BLaER1 treated with 17β-estradiol and CSF1 and Interleukin-3, amounts not matched to agents 10 nM and 100 nM (cell line): ENCODE measurements at regions not wholly inside any gene's neighbourhood (a gene's known extent, or its start where the extent isn't known, plus 50 kb on each side); places are given as distances from the start of the nearest gene placed in this dataset.

ENCODE experiments used
- H3K27ac ChIP-seq, 11 experiments: shearing (Covaris generic); formaldehyde crosslinking; 2 replicates each; pipeline ENCODE4 v1.8.1; 2022
- H3K27me3 ChIP-seq, 11 experiments: shearing (Covaris generic); formaldehyde crosslinking; 2 replicates each; pipeline ENCODE4 v1.8.1; 2022
- H3K36me3 ChIP-seq, 11 experiments: shearing (Covaris generic); formaldehyde crosslinking; 2 replicates each; pipeline ENCODE4 v1.8.1; 2022
- H3K4me1 ChIP-seq, 10 experiments: shearing (Covaris generic); formaldehyde crosslinking; 2 replicates each; pipeline ENCODE4 v1.8.1; 2022
- H3K4me2 ChIP-seq, 11 experiments: shearing (Covaris generic); formaldehyde crosslinking; 2 replicates each; pipeline ENCODE4 v1.8.1; 2022
- H3K4me3 ChIP-seq, 10 experiments: shearing (Covaris generic); formaldehyde crosslinking; 2 replicates each; pipeline ENCODE4 v1.8.1; 2022
- H3K9ac ChIP-seq, 11 experiments: shearing (Covaris generic); formaldehyde crosslinking; 2 replicates each; pipeline ENCODE4 v1.8.1; 2022
- H3K9me3 ChIP-seq, 11 experiments: shearing (Covaris generic); formaldehyde crosslinking; replicated peaks in 1 of 11; 2 replicates each; pipeline ENCODE4 v1.8.1; 2022
- H4K20me1 ChIP-seq, 11 experiments: shearing (Covaris generic); formaldehyde crosslinking; 2 replicates each; pipeline ENCODE4 v1.8.1; 2022
- Cebpa-rat ChIP-seq, 11 experiments: shearing (Covaris generic); IDR thresholded peaks; 2 replicates each; pipeline ENCODE4 v1.8.1; 2022

DNA sequence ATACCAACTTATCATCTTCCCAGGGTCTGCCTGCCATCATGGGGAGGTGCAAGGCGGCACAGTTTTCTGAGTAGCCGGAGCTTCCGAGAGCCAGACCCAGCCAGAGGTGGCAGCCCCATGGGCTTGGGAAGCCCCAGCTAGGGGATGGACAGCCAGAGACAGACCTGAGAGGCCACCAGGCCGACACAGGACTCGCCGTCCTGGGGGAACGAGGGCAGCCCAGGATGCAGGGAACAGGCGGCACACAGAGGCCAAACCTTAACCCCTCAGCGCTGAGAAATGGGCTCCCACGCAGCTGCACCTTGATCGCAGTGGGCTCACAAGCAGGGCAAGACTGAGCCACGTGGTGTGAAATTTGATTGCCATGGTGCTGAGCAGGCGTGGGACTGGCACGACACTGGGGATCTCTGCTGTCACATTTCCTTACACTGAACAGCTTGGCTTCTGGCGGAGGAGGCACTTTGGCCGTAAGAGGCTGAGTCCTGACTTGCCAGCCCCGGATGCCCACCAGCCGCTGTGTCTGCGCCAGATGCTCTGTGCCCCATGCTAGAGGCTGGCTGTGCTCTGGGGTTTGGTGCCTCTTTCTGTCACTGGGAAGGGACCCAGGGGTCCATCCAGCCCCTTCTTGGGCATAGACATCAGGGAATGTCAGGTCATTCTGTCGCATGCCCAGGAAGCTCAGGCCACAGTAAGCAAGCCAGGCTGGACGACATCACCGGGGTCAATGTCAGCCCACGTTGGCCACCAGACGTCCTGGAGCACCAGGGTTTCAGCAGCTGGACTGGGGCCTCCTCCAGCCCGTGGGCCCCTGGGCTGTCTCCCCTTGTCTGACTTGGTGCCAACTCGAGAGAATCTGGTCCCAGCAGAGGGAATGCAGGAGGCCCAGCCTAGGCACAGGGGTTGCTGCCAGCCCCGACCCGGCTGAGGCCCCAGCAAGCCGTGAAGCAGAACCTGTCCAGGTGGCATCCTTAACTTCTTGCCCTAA lies 312.1 kb upstream of the MYT1L start:
- TF ChIP-seq Cebpa-rat (IDR thresholded peaks at IDR 0.05) = no peak
- H3K9me3 ChIP-seq = no peaks in the 10 kb centered on the region
- H3K4me1 ChIP-seq = peaks cover 0 to 35% (median 19%) of the 10 kb centered on the region in 10 experiments; a peak in 13 of 20 replicates
- H3K27ac ChIP-seq = no peak overlapping the region
- H3K36me3 ChIP-seq = no peaks in the 10 kb centered on the region
- no peak overlapping the region for H3K4me2 ChIP-seq
- no peaks in the 10 kb centered on the region; a peak in 1 of 22 replicates for H4K20me1 ChIP-seq
- no peaks in the 10 kb centered on the region for H3K27me3 ChIP-seq
- H3K9ac ChIP-seq = no peak overlapping the region
- no peak overlapping the region for H3K4me3 ChIP-seq

DNA sequence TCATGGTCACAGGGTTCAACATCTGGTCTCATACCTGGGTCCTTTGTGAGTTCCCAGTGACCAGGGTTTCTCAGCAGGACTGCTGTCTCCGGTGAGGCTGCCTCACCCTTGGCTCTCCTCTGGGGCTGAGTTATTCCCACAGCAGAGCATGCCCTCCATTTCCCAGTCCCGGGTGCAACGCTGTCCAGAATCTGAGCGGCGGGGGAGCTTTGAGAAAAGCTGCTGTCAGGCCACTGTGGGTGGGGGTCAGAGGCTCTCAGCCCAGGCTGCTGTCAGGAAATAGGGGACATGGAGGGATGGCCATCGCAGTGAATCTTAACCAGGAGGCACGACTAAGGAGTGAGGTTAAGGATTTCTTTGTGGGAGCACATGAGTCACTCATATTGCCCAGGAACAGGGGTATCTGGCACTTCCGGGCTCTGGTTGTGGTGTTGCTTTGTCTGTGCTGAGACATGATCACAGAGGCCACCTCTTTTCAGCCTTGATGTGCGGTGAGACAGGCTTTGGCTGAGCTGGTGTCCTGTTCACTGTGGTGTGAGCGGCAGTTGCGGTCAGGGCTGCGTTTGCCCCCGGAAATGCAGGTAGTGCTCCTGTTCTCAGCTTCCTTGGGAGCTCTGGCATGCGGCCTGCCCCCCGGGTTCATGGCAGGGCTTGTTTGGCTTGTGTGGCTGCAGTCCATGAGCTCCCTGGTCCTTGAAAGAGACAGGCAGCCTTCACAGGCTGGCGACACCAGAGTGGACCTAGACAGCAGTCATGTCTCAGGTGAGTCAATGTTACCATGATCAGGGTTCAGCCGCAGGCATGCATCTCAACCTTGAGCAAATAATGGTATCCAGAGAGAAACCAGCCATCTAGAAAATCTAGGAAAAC lies 310.7 kb upstream of the MYT1L start:
- no peaks in the 10 kb centered on the region for H3K36me3 ChIP-seq
- H3K4me2 ChIP-seq = no peak overlapping the region; a peak in 1 of 22 replicates
- no peak overlapping the region for H3K4me3 ChIP-seq
- no peaks in the 10 kb centered on the region for H3K27me3 ChIP-seq
- H3K4me1 ChIP-seq = peaks cover 0 to 33% (median 19%) of the 10 kb centered on the region in 10 experiments; a peak in 13 of 20 replicates
- no peak overlapping the region for H3K27ac ChIP-seq
- peaks cover 0 to 5% (median 0%) of the 10 kb centered on the region in 11 experiments; a peak in 1 of 22 replicates for H4K20me1 ChIP-seq
- H3K9me3 ChIP-seq = no peaks in the 10 kb centered on the region
- H3K9ac ChIP-seq = no peak overlapping the region
- TF ChIP-seq Cebpa-rat (IDR thresholded peaks at IDR 0.05) = no peak

DNA sequence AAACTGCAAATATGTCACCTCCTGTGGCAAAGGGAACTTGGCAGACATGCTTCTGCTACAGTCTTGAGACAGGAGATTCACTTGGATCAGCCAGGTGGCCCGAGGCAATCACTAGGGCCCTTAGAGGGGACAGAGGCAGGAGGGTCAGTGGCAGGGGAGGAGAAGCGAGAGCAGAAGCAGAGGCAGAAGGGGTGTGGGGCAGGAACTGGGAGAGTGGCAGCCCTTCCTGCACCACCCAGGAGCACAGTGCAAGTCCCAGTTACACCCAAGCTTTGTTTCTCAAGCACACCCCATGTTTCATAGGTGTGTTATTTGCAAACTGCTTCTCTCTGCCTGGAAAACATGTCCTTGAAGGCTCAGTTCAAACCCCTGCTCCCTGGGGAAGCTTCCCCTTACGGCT lies 309.7 kb upstream of the MYT1L start:
- Histone ChIP-seq H3K9ac (no peak overlapping the region), H3K27ac (no peak overlapping the region), H3K9me3 (no peaks in the 10 kb centered on the region), H3K4me1 (peaks cover 0 to 25% (median 15%) of the 10 kb centered on the region in 10 experiments; a peak in 13 of 20 replicates), H3K4me3 (no peak overlapping the region), H3K4me2 (peak overlapping the region in 4 of 11 experiments; percentile 12 to 63 (median 54); a peak in 2 of 22 replicates), H3K36me3 (no peaks in the 10 kb centered on the region), H4K20me1 (peaks cover 0 to 5% (median 0%) of the 10 kb centered on the region in 11 experiments; a peak in 1 of 22 replicates), H3K27me3 (no peaks in the 10 kb centered on the region)
- TF ChIP-seq Cebpa-rat (IDR thresholded peaks at IDR 0.05) = no peak

DNA sequence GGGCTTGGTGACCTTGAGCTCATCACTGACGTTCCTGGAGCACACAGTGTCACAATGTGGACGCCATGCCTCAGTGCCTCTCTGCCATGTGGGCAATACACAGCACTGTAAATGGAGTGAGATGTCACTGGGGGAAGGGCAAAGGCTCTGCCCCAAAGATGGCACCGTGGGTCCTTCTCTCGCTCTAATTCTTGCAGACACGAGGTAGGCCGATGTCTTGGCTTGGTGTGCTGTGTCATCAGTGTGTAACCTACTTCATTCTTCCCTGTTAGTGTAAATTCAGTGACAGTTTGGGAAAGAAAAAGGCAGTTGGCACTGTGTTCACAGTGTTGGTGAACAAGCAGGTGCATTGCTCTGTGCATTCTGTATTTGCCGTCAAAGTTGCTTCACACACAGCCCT lies 309.3 kb upstream of the MYT1L start:
- Histone ChIP-seq H3K36me3 (no peaks in the 10 kb centered on the region), H3K4me3 (no peak overlapping the region), H3K9ac (no peak overlapping the region), H3K27me3 (no peaks in the 10 kb centered on the region), H3K27ac (no peak overlapping the region), H4K20me1 (peaks cover 0 to 5% (median 0%) of the 10 kb centered on the region in 11 experiments; a peak in 1 of 22 replicates), H3K4me2 (peak overlapping the region in 6 of 11 experiments; percentile 12 to 63 (median 48); a peak in 10 of 22 replicates), H3K4me1 (peaks cover 0 to 25% (median 15%) of the 10 kb centered on the region in 10 experiments; a peak in 13 of 20 replicates), H3K9me3 (no peaks in the 10 kb centered on the region)
- no peak for TF ChIP-seq Cebpa-rat (IDR thresholded peaks at IDR 0.05)

DNA sequence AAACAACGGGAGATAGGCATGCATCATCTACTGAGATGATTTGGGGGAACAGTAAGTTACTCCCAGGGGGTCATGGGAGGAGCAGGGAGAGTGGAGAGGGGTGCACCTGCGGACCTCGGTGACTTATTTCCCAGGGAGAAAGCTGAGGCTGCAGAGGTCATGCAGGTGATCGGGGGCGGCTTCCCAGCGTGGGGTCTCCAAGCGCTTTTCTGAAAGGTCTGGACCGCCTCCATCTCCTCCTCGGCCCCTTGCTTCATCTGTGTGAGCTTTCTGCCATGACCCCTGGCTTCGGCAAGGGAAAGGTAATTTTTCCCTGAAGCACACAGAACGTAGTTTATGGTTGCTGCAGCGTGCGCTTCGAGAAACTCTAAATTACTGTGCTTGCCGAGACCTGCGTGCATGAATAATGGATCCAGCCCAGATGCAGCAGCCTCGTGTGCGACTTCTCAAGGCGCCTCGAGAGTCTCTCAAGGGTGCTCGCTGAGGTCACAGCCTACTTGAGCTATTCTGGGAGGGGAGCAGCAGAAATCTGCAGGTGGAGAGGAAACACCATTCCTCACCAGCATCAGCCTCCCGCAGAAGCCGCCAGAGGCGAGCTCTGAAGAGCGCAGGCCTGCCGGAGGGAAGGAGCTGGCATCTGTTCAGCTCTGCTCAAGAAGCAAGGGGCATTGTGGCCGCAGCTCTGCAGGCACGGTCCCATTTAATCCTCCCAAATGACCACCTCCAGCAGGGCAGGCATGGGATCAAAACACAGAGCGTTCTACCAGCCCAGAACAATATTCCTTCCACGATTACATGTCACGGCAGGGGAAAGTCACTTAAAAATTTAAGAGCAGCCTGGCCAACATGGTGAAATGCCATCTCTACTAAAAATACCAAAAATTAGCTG lies 308.4 kb upstream of the MYT1L start:
- Histone ChIP-seq H3K4me2 (peak overlapping the region in 7 of 11 experiments; percentile 12 to 63 (median 47); a peak in 13 of 22 replicates), H4K20me1 (peaks cover 0 to 5% (median 0%) of the 10 kb centered on the region in 11 experiments; a peak in 1 of 22 replicates), H3K4me3 (no peak overlapping the region), H3K27ac (no peak overlapping the region), H3K27me3 (no peaks in the 10 kb centered on the region), H3K36me3 (no peaks in the 10 kb centered on the region), H3K9ac (no peak overlapping the region), H3K4me1 (peaks cover 0 to 25% (median 15%) of the 10 kb centered on the region in 10 experiments; a peak in 13 of 20 replicates), H3K9me3 (no peaks in the 10 kb centered on the region)
- TF ChIP-seq Cebpa-rat (IDR thresholded peaks at IDR 0.05) = no peak

DNA sequence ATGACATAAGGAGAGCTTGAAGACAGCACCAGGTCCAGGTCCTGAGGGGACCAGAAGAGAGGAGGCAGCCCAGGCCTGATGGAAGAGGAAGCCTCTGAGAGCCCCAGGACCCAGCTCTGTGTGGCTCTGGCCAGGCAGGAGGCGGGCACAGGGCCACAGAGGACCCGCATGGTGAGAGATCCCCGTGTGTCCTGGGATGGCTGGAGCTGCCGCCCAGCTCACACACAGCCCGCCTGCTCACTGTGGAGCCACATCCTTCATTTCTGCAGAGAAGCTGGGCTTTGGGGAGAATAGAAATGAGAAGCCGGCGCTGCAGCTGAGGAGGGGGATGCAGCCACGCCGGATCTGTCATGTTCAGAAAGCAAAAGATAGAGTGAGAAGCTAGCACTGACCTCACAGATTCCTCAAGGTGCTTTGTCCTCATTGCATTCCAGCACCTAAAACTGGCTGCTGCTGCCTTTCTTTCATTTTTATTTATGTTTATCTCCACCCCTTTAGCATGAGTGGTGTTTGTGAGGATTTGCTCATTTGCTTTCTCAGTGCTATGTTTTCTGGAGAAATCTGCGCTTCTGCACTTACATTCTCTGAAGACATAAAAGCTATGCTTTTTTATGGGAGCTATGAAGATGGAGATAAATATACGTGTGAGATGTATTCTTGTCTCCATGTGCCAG lies 307.6 kb upstream of the MYT1L start:
- no peak for TF ChIP-seq Cebpa-rat (IDR thresholded peaks at IDR 0.05)
- peak overlapping the region in 4 of 11 experiments; percentile 47 to 63 (median 54); a peak in 5 of 22 replicates for H3K4me2 ChIP-seq

DNA sequence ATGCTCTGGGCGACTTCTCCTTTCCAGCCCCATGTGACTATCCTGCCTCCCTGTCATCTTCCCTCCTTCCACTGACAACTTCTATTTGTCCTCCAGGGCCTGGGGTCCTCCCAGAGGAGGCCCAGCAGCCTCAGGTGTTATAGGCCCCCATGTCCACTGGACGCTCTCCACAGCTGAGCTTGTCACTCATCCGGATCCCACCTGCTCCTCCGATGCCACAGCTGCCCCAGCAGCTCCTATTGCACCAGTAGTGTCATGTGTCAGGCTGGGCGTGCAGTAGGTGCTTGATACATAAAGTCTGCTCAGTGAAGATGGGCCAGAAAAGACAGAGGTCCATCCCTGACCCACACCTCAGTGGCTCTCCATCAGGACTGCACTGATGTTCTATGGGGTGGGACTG lies 305.7 kb upstream of the MYT1L start:
- Histone ChIP-seq H3K9ac (no peak overlapping the region), H3K27me3 (no peaks in the 10 kb centered on the region), H3K4me1 (peaks cover 0 to 25% (median 15%) of the 10 kb centered on the region in 10 experiments; a peak in 13 of 20 replicates), H3K36me3 (no peaks in the 10 kb centered on the region), H3K9me3 (no peaks in the 10 kb centered on the region), H3K4me3 (no peak overlapping the region), H3K27ac (no peak overlapping the region), H3K4me2 (no peak overlapping the region), H4K20me1 (peaks cover 0 to 5% (median 0%) of the 10 kb centered on the region in 11 experiments; a peak in 1 of 22 replicates)
- TF ChIP-seq Cebpa-rat (IDR thresholded peaks at IDR 0.05) = no peak

More for the DNA sequence above, 307.6 kb upstream of the MYT1L start:
- peaks cover 0 to 25% (median 15%) of the 10 kb centered on the region in 10 experiments; a peak in 13 of 20 replicates for H3K4me1 ChIP-seq
- H3K27ac ChIP-seq = no peak overlapping the region
- H3K4me3 ChIP-seq = no peak overlapping the region
- H4K20me1 ChIP-seq = peaks cover 0 to 5% (median 0%) of the 10 kb centered on the region in 11 experiments; a peak in 1 of 22 replicates
- H3K36me3 ChIP-seq = no peaks in the 10 kb centered on the region
- H3K27me3 ChIP-seq = no peaks in the 10 kb centered on the region
- no peak overlapping the region for H3K9ac ChIP-seq
- no peaks in the 10 kb centered on the region for H3K9me3 ChIP-seq
